ENCODE measurements at regions not wholly inside any gene's neighbourhood (a gene's known extent, or its start where the extent isn't known, plus 50 kb on each side); places are given as distances from the start of the nearest gene placed in this dataset.

GRCh38 chr16:52896478-52897164, 156.1 kb downstream of the CHD9NB start:
- TF ChIP-seq, protein P1, sequence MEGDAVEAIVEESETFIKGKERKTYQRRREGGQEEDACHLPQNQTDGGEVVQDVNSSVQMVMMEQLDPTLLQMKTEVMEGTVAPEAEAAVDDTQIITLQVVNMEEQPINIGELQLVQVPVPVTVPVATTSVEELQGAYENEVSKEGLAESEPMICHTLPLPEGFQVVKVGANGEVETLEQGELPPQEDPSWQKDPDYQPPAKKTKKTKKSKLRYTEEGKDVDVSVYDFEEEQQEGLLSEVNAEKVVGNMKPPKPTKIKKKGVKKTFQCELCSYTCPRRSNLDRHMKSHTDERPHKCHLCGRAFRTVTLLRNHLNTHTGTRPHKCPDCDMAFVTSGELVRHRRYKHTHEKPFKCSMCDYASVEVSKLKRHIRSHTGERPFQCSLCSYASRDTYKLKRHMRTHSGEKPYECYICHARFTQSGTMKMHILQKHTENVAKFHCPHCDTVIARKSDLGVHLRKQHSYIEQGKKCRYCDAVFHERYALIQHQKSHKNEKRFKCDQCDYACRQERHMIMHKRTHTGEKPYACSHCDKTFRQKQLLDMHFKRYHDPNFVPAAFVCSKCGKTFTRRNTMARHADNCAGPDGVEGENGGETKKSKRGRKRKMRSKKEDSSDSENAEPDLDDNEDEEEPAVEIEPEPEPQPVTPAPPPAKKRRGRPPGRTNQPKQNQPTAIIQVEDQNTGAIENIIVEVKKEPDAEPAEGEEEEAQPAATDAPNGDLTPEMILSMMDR (IDR thresholded peaks at IDR 0.05; ENCODE audit: insufficient read depth, low read depth, low read length), result no peak
- TF ChIP-seq EZH2 (IDR thresholded peaks at IDR 0.05; ENCODE audit: insufficient read depth, low read length), result no peak

Data from astrocyte (in vitro differentiated cells and primary cell).